ENCODE measurements at regions not wholly inside any gene's neighbourhood (a gene's known extent, or its start where the extent isn't known, plus 50 kb on each side); places are given as distances from the start of the nearest gene placed in this dataset.

DNA sequence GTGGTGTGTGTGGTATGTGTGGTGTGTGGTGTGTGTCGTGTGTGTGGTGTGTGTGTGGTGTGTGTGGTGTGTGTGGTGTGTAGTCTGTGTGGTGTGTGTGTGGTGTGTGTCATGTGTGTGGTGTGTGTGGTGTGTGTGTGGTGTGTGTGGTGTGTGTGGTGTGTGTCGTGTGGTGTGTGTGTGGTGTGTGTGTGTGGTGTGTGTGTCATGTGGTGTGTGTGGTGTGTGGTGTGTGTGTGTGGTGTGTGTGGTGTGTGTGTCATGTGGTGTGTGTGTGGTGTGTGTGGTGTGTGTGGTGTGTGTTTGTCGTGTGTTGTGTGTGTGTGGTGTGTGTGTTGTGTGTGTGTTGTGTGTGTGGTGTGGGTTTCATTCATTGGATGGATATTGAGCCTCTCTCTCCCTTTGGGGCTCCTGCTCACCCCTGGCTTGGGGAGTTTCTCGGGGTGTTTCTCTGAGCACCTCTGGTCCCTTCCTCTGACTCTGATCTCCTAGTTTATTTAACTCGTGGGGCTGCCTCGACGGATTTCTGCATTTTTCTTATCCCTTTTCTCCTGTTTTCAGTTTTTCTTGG, 145.8 kb downstream of the DNAJB6 start:
- TF ChIP-seq, protein P1, sequence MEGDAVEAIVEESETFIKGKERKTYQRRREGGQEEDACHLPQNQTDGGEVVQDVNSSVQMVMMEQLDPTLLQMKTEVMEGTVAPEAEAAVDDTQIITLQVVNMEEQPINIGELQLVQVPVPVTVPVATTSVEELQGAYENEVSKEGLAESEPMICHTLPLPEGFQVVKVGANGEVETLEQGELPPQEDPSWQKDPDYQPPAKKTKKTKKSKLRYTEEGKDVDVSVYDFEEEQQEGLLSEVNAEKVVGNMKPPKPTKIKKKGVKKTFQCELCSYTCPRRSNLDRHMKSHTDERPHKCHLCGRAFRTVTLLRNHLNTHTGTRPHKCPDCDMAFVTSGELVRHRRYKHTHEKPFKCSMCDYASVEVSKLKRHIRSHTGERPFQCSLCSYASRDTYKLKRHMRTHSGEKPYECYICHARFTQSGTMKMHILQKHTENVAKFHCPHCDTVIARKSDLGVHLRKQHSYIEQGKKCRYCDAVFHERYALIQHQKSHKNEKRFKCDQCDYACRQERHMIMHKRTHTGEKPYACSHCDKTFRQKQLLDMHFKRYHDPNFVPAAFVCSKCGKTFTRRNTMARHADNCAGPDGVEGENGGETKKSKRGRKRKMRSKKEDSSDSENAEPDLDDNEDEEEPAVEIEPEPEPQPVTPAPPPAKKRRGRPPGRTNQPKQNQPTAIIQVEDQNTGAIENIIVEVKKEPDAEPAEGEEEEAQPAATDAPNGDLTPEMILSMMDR (IDR thresholded peaks at IDR 0.05) = no peak
- TF ChIP-seq POLR2A (IDR thresholded peaks at IDR 0.05) (no peak), EP300 (IDR thresholded peaks at IDR 0.05) (no peak), POLR2AphosphoS5 (IDR thresholded peaks at IDR 0.05) (no peak)

All from gastroesophageal sphincter (tissue), 3 donors.